ENCODE measurements at regions not wholly inside any gene's neighbourhood (a gene's known extent, or its start where the extent isn't known, plus 50 kb on each side); places are given as distances from the start of the nearest gene placed in this dataset.

DNA sequence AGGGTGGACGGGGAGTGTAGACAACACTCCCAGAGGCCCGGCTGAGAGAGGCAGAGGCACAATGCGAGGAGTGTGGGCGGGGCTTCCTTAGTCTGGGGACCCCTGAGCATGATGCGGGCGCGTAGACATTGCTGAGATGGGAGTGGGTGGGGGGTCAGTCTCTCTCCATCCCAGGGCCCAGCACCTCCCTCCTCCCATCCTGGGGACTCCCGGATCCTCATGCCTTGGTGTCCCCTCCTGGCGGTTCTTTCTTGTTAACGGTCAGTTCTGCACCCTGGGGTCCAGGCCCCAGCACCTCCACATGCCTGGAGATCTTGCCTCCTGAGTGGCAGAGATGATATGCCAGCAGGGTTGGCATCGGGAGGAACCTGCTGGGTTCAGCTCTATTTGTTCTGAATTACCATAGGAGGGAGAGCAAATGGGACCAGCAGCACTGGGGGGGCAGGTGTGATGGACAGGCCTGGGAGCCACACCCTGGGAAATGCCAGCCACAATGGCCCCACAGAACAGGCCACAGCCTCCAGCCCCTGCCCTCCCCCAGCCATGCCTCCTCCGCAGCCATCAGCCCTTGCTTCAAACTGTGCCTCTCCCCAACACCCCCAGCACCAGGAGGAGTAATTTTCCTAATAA, 55.7 kb downstream of the RTL6 start:
- Histone ChIP-seq H3K36me3 (no peaks in the 10 kb centered on the region), H3K27me3 (no peaks in the 10 kb centered on the region), H3K9ac (no peak overlapping the region), H4K20me1 (peaks cover 0 to 11% (median 0%) of the 10 kb centered on the region in 11 experiments; a peak in 4 of 22 replicates), H3K9me3 (replicated peaks in 1 of 11) (peaks cover 8 to 12% (median 10%) of the 10 kb centered on the region in 11 experiments; a peak in 17 of 22 replicates), H3K4me1 (peaks cover 8 to 53% (median 46%) of the 10 kb centered on the region in 10 experiments; a peak in 18 of 20 replicates), H3K4me3 (no peak overlapping the region), H3K27ac (no peak overlapping the region), H3K4me2 (peak overlapping the region in 6 of 11 experiments; percentile 47 to 67 (median 54); a peak in 12 of 22 replicates)
- no peak for TF ChIP-seq Cebpa-rat (IDR thresholded peaks at IDR 0.05)

DNA sequence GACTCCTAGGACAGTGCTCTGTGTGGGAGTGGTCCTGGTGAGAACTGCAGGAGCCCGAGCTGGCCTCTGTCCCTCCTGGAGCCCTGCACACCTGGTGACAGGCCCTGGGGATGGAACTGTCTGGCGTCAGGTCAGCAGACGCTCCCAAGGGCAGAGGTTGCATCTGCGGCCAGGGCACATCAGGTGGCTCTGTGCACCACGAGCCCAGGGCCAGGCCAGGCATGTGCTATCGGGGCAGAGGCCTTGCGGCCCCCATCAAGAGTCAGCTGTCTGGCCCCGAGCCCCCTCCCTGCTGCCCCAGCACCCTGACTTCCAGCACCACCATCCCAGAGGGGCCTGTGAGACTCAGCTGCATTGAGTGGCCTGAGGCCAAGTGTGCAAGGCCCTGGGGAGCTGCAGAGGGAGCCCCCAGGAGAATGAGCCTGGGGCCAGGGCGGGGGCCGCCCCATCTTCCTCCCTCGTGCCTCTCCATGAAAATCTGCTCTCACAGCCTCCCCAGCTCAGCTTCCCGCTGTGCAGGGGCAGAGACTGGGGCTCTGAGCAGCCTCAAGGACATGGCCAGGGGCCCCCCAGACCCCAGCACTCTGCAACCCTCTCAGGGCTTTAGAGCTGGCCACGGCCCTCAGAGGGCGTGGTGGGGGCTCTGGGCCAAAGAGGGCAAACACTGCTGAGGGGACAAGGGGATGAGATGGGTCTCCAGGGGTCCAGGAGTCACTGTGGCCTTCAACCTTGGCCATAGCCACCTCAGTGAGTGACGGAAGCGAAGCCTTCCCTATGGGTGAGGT, 56.4 kb downstream of the RTL6 start:
- Histone ChIP-seq H3K27me3 (no peaks in the 10 kb centered on the region), H4K20me1 (peaks cover 0 to 11% (median 0%) of the 10 kb centered on the region in 11 experiments; a peak in 4 of 22 replicates), H3K27ac (no peak overlapping the region), H3K4me1 (peaks cover 8 to 59% (median 49%) of the 10 kb centered on the region in 10 experiments; a peak in 18 of 20 replicates), H3K36me3 (no peaks in the 10 kb centered on the region), H3K4me3 (no peak overlapping the region), H3K9ac (peak overlapping the region in 2 of 11 experiments; percentile 15 to 31; a peak in 2 of 22 replicates), H3K9me3 (replicated peaks in 1 of 11) (peaks cover 4 to 8% (median 7%) of the 10 kb centered on the region in 11 experiments; a peak in 17 of 22 replicates), H3K4me2 (peak overlapping the region in 8 of 11 experiments; percentile 39 to 67 (median 50); a peak in 13 of 22 replicates)
- TF ChIP-seq Cebpa-rat (IDR thresholded peaks at IDR 0.05), result no peak

DNA sequence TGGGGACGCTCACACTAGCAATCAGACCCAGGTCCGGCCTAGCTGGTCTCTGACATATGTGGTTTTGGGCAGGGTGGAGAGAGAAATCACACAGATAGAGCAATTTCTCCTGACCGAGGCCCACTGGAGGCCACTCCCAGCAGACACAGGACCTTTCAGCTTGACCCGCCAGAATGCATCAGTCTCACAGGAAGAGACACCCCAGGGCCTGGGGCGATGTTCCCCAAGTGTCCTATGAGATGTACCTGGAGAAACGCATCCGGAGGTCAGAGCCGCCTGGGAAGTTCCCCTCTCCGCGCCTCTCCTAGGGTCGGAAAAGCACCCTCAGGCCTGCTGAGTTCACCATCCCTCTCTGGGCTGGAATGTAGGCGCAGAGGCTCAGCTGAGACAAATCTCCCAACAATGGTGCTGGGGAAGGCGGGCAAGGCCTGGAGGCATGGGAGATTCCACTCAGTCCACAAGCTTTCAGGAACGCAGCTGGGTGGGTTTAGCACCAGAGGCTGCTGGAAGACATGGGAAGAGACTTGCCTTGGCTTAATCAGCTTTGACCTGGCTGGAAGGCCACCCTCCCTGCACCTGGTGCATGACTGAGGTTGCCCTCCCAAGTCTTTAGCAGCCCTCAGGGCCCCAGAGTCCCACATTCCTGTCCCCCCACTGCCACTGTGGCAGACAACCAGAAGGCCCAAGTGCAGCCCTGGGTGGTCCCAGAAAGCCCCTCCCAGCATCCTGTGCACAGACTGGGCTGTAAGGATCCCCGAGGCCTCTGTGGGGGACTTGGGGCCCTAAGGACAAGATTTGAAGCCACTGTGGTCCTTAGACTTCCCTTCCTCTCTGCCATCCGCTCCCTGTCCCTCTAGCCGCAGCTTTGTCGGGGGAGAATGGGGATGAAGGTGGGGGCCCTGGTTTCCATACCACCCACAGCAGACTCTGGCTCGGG, 57.5 kb downstream of the RTL6 start:
- TF ChIP-seq Cebpa-rat (IDR thresholded peaks at IDR 0.05), result no peak
- peaks cover 0 to 11% (median 0%) of the 10 kb centered on the region in 11 experiments; a peak in 4 of 22 replicates for H4K20me1 ChIP-seq
- no peak overlapping the region; a peak in 1 of 22 replicates for H3K9ac ChIP-seq
- no peak overlapping the region for H3K4me3 ChIP-seq
- H3K9me3 ChIP-seq (replicated peaks in 1 of 11), result no peaks in the 10 kb centered on the region
- no peaks in the 10 kb centered on the region for H3K36me3 ChIP-seq
- peak overlapping the region in 8 of 11 experiments; percentile 13 to 69 (median 59); a peak in 11 of 22 replicates for H3K4me2 ChIP-seq
- H3K27ac ChIP-seq, result no peak overlapping the region
- peaks cover 8 to 59% (median 49%) of the 10 kb centered on the region in 10 experiments; a peak in 18 of 20 replicates for H3K4me1 ChIP-seq
- no peaks in the 10 kb centered on the region for H3K27me3 ChIP-seq

DNA sequence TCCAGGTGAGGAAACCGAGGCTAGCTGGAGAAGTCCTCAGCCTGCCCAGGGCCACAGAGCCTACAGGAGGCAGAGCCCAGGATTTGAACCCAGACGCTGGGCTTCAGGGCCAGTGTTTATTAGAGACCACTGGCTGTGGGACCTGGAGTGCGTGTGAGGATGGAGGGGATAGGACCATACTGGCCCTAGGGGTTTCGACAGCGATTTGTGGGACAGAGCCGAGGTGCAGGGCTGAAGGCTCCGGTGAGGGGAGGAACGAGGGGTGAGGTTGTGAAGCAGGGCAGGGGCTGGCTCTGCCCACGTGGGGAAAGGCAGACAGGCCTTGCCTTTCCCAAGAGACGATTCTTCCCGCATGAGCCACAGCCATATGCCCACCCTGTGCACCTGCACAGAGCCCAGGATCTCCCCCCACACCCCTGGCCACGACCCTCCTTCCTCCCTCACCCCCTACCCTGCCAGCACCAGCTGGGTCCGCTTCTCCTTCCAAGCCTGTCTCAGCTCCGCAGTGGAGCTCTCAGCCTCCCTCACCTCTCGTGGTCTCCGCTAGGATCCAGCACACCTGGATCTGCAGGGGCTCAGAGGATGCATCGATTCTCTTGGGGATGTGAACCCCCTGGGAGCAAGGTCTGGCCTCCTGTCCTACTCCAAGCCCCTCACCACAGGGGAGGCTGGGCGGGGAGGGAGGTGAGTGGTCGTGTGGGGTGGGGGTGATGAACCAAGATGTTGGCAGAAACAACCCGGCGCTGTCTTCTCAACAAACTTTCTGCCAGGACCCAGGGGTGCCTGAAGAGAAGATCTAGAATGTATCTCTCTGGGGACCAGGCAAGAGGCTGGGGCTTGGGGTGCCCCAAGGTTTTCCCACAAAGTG, 58.4 kb downstream of the RTL6 start:
- no peak for TF ChIP-seq Cebpa-rat (IDR thresholded peaks at IDR 0.05)
- H3K4me1 ChIP-seq, result peaks cover 8 to 59% (median 49%) of the 10 kb centered on the region in 10 experiments; a peak in 18 of 20 replicates
- H3K4me2 ChIP-seq, result peak overlapping the region in 8 of 11 experiments; percentile 41 to 69 (median 59); a peak in 14 of 22 replicates
- H3K4me3 ChIP-seq, result no peak overlapping the region
- H3K36me3 ChIP-seq, result no peaks in the 10 kb centered on the region
- no peaks in the 10 kb centered on the region for H3K9me3 ChIP-seq (replicated peaks in 1 of 11)
- H3K9ac ChIP-seq, result peak overlapping the region in 1 of 11 experiments; percentile 37; a peak in 1 of 22 replicates
- H3K27ac ChIP-seq, result no peak overlapping the region
- H4K20me1 ChIP-seq, result peaks cover 0 to 11% (median 0%) of the 10 kb centered on the region in 11 experiments; a peak in 4 of 22 replicates
- no peaks in the 10 kb centered on the region for H3K27me3 ChIP-seq

DNA sequence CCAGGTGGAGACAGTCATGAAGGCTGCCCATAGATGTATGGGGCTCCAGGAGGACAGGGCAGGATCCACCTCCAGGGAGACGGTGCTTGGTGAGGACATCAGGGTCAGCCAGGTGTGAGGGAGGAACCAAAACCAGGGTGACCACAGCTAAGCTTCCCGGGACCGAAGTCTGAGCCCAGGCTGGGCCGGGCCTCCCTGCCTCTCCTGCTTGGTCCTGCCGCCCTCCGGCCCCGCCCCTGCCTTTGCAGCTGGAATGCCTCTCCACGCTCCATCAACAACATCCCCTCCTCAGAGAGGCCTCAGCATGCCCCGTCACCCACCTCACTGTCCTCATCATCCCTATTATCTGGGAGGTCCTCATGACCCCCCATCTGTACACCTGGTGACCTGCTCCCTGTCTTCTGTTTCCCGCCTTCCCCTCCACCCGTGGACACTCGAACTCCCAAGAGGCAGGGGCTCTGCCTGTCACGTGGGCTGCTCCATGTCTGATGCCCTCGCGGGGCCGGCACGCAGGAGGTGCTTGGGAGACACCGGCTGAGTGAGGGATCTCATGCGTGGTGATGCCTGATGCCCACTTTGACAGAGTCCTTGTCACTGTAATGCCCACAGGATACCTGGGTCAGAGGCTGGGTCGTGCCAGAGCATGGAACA, 59.4 kb downstream of the RTL6 start:
- Histone ChIP-seq H3K9me3 (replicated peaks in 1 of 11) (no peaks in the 10 kb centered on the region), H3K9ac (no peak overlapping the region), H4K20me1 (peaks cover 0 to 5% (median 0%) of the 10 kb centered on the region in 11 experiments; a peak in 4 of 22 replicates), H3K27ac (no peak overlapping the region), H3K36me3 (no peaks in the 10 kb centered on the region), H3K4me3 (no peak overlapping the region), H3K4me2 (peak overlapping the region in 7 of 11 experiments; percentile 41 to 69 (median 63); a peak in 14 of 22 replicates), H3K27me3 (no peaks in the 10 kb centered on the region), H3K4me1 (peaks cover 5 to 57% (median 46%) of the 10 kb centered on the region in 10 experiments; a peak in 18 of 20 replicates)
- no peak for TF ChIP-seq Cebpa-rat (IDR thresholded peaks at IDR 0.05)

DNA sequence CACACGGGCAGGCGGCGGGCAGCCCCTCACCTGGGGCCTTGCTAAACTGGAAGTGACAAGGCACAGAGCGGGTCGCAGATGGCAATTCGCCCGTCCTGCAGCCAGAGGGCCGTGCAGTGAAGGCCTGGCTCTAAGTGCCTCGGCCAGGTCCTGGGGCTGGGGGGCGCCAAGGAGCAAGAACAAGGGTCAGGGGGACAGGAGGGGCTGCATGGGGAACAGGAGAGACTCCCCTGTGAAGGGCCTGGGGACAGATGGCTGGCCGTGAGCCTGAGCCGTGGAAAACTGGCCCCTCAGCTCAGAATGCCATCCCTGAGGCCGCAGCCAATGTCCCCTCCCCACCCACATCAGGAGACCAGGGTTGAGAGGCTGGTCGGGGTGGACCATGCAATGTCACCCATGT, 60.0 kb downstream of the RTL6 start:
- peaks cover 0 to 51% (median 40%) of the 10 kb centered on the region in 10 experiments; a peak in 16 of 20 replicates for H3K4me1 ChIP-seq
- no peak overlapping the region for H3K27ac ChIP-seq
- no peaks in the 10 kb centered on the region for H3K9me3 ChIP-seq (replicated peaks in 1 of 11)
- TF ChIP-seq Cebpa-rat (IDR thresholded peaks at IDR 0.05), result no peak
- no peaks in the 10 kb centered on the region for H3K27me3 ChIP-seq
- no peak overlapping the region for H3K9ac ChIP-seq
- peaks cover 0 to 5% (median 0%) of the 10 kb centered on the region in 11 experiments; a peak in 3 of 22 replicates for H4K20me1 ChIP-seq
- no peaks in the 10 kb centered on the region for H3K36me3 ChIP-seq
- peak overlapping the region in 2 of 11 experiments; percentile 67 to 69; a peak in 3 of 22 replicates for H3K4me2 ChIP-seq
- H3K4me3 ChIP-seq, result no peak overlapping the region
